Esophagus squamous epithelium (tissue), 5 donors: ENCODE measurements at regions not wholly inside any gene's neighbourhood (a gene's known extent, or its start where the extent isn't known, plus 50 kb on each side); places are given as distances from the start of the nearest gene placed in this dataset.

Experiments
- DNase-seq: peaks from one replicate; lab custom pipeline; 2025; lab: John Stamatoyannopoulos, UW
- H3K27ac ChIP-seq, 4 donors: fragments of 200-600 bp; sonication (generic); one replicate each; pipeline ENCODE4 v1.5.1; 2016 to 2019; ENCODE audit warnings: mild to moderate bottlenecking in 1 of 4
- H3K27me3 ChIP-seq, 4 donors: fragments of 200-600 bp; sonication (generic); 1 replicate in 3 of 4; 2 replicates in 1 of 4; pipeline versions ENCODE4 v1.5.1 to v1.6.0; 2017 to 2021; ENCODE audit warnings: antibody characterized with exemption in 1 of 4
- H3K36me3 ChIP-seq, 3 donors: fragments of 200-600 bp; sonication (generic); one replicate each; pipeline ENCODE4 v1.5.1; 2016 to 2019
- H3K4me1 ChIP-seq, 3 donors: fragments of 200-600 bp; sonication (generic); one replicate each; pipeline ENCODE4 v1.5.1; 2017 to 2019
- H3K4me3 ChIP-seq, 4 donors: fragments of 200-600 bp; sonication (generic); 1 replicate in 3 of 4; 2 replicates in 1 of 4; pipeline ENCODE4 v1.5.1; 2016 to 2019; ENCODE audit warnings: mild to moderate bottlenecking in 2 of 4, moderate library complexity in 1 of 4
- H3K9me3 ChIP-seq, 3 donors: fragments of 200-600 bp; sonication (generic); one replicate each; pipeline ENCODE4 v1.5.1; 2016 to 2019
- POLR2A ChIP-seq, 4 donors: fragments of 450-650 bp; IDR thresholded peaks; one replicate each; pipeline ENCODE4 v1.6.1; 2017; ENCODE audit warnings: antibody characterized with exemption in 4 of 4, mild to moderate bottlenecking in 4 of 4, moderate library complexity in 3 of 4
- WGBS, 2 donors: methylation state at CpG; one replicate each; pipeline ENCODE4 v1.1.5; 2018; 5-methylcytosine and 5-hydroxymethylcytosine counted together
- intact Hi-C: fragments of 100-400 bp; cut with DNase I; formaldehyde crosslinking; loops from one replicate; pipeline ENCODE4 v1.15.0; 2022
- TF ChIP-seq, protein P1 (sequence below), 6 experiments: fragments of 450-650 bp in 4 of 6; fragments of 200-600 bp in 2 of 6; sonication (generic) in 2 of 6; IDR thresholded peaks; one replicate each; pipeline ENCODE4 v1.5.1; 2016 to 2019; ENCODE audit warnings: antibody characterized with exemption in 6 of 6, mild to moderate bottlenecking in 4 of 6, moderate library complexity in 4 of 6
- donor health status: DM: yes; HTN: yes; CAD: no.

DNA sequence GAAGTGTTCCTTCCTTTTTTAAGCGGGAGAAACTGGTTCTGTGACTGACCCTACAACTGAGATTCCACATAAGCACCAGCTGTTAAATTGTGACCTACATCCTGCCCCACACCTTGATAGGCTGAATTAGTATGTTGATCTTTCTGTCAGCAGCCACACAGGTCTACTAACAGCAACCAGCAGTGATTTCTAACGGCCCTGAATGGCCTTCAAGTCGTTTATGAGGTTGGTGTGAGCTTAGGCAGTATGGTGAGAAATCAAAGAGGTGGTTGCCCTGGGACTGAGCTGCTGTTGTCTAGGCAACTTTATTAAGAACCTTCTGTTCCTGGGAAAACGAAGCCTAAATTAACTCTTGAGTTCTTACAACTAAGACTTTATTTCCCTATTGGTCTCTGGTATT is 197.2 kb upstream of the FSHR start:
- Histone ChIP-seq H3K4me3 (no peak overlapping the region), H3K4me1 (no peaks in the 10 kb centered on the region), H3K9me3 (no peaks in the 10 kb centered on the region), H3K27me3 (no peaks in the 10 kb centered on the region), H3K27ac (no peak overlapping the region), H3K36me3 (no peaks in the 10 kb centered on the region)
- TF ChIP-seq, protein P1, sequence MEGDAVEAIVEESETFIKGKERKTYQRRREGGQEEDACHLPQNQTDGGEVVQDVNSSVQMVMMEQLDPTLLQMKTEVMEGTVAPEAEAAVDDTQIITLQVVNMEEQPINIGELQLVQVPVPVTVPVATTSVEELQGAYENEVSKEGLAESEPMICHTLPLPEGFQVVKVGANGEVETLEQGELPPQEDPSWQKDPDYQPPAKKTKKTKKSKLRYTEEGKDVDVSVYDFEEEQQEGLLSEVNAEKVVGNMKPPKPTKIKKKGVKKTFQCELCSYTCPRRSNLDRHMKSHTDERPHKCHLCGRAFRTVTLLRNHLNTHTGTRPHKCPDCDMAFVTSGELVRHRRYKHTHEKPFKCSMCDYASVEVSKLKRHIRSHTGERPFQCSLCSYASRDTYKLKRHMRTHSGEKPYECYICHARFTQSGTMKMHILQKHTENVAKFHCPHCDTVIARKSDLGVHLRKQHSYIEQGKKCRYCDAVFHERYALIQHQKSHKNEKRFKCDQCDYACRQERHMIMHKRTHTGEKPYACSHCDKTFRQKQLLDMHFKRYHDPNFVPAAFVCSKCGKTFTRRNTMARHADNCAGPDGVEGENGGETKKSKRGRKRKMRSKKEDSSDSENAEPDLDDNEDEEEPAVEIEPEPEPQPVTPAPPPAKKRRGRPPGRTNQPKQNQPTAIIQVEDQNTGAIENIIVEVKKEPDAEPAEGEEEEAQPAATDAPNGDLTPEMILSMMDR (IDR thresholded peaks at IDR 0.05) = no peak
- no peak for TF ChIP-seq POLR2A (IDR thresholded peaks at IDR 0.05)
- intact Hi-C loops = no loop called here
- 30 to 44% methylated on average over 4 of the region's 4 CpGs for WGBS, 2 donors
- DNase-seq = no peak

DNA sequence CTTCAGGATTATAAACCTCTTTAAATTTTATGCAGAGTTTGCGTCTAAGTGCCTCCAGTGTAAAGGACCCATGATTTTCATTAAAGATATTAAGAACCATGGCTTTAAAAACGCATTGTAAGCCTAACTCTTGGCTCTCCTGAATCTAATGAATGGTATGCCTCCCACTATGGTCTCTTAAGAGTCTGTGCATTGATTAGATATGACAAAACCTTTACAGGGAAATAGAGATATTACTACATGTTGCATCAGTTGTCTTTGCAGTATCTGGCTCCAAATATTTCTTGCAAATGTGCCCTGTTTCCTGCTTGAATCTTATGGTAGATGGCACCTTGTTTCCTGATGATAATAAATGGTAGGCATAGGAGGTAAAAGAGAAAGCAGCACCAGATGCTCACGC is 189.3 kb upstream of the FSHR start:
- Histone ChIP-seq H3K36me3 (no peaks in the 10 kb centered on the region), H3K27ac (no peak overlapping the region), H3K9me3 (no peaks in the 10 kb centered on the region), H3K4me3 (no peak overlapping the region), H3K4me1 (no peaks in the 10 kb centered on the region), H3K27me3 (no peaks in the 10 kb centered on the region)
- WGBS, 2 donors = 78 to 83% methylated on average over 3 of the region's 3 CpGs
- DNase-seq = no peak
- intact Hi-C loops = no loop called here
- TF ChIP-seq, protein P1 (IDR thresholded peaks at IDR 0.05) = no peak
- TF ChIP-seq POLR2A (IDR thresholded peaks at IDR 0.05) = no peak

DNA sequence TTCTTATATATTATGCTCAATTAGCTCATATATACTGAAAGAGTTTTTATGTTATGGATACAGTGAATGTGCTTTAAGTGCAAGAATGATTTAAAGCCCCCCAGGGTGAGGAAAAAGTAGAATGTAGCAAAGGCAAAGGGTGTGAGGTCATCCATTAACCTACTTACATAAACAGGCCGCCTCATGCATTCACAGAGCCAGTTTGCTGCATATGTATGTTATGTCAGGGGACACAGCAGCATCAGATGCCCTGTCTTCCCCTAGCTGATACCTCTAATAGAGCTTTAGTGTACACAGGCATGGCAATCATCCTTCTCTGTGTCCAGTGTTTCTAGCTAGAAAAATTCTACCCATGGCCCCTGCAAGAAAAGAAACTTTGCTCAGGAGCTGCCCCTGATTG is 187.8 kb upstream of the FSHR start:
- Histone ChIP-seq H3K9me3 (no peaks in the 10 kb centered on the region), H3K27me3 (no peaks in the 10 kb centered on the region), H3K36me3 (no peaks in the 10 kb centered on the region), H3K4me1 (no peaks in the 10 kb centered on the region), H3K27ac (no peak overlapping the region), H3K4me3 (no peak overlapping the region)
- intact Hi-C loops = no loop called here
- WGBS, 2 donors = 65 to 76% methylated on average over 1 of the region's 1 CpG
- DNase-seq = no peak
- TF ChIP-seq, protein P1 (IDR thresholded peaks at IDR 0.05) = no peak
- TF ChIP-seq POLR2A (IDR thresholded peaks at IDR 0.05) = no peak

DNA sequence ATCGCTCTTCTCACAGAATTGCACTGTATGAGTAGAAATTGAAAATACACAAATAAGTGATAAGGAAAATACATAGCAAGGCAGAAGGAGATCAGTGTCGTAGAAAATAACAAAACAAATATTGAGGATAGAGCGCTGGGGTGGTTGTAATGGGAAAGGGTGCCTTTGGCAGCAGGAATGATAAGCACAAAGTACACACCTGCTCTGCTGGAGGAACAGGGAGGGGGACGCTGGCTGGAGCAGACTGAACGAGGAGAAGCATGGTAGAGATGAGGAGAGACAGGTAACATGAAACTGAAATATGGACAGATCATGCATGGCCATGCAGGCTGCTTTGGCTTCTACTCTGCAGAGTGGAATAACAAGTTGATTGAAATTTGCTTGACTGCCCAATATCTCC is 181.2 kb upstream of the FSHR start:
- Histone ChIP-seq H3K9me3 (no peaks in the 10 kb centered on the region), H3K27ac (no peak overlapping the region), H3K27me3 (no peaks in the 10 kb centered on the region), H3K36me3 (no peaks in the 10 kb centered on the region), H3K4me1 (no peaks in the 10 kb centered on the region), H3K4me3 (no peak overlapping the region)
- intact Hi-C loops = no loop called here
- WGBS, 2 donors = 66 to 82% methylated on average over 5 of the region's 5 CpGs
- no peak for DNase-seq
- TF ChIP-seq POLR2A (IDR thresholded peaks at IDR 0.05) = no peak
- TF ChIP-seq, protein P1 (IDR thresholded peaks at IDR 0.05) = no peak

DNA sequence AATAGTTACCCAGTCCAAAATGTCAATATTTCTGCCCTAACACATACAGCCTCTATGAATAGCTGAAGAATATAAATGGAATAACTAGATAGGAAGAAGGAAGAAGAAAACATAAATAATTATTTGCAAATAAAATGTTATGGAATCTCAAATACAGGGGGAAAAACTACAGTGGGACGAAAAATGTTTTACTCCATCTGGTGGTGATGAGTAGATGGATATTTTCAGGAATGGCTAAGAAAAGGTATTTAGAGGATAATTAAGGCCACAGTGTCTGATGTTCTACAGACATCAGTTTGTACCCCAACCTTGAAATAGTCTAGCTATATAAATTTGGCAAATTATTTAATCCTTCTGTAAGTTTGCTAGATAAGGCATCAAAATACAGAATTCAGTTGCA is 178.1 kb upstream of the FSHR start:
- TF ChIP-seq POLR2A (IDR thresholded peaks at IDR 0.05) = no peak
- TF ChIP-seq, protein P1 (IDR thresholded peaks at IDR 0.05) = no peak
- DNase-seq = no peak
- no peak overlapping the region for H3K4me3 ChIP-seq
- H3K36me3 ChIP-seq = no peaks in the 10 kb centered on the region
- H3K9me3 ChIP-seq = no peaks in the 10 kb centered on the region
- intact Hi-C loops = no loop called here
- WGBS, 2 donors = 83 to 87% methylated on average over 1 of the region's 1 CpG
- no peaks in the 10 kb centered on the region for H3K4me1 ChIP-seq
- H3K27me3 ChIP-seq = no peaks in the 10 kb centered on the region
- no peak overlapping the region for H3K27ac ChIP-seq
